ENCODE measurements at regions not wholly inside any gene's neighbourhood (a gene's known extent, or its start where the extent isn't known, plus 50 kb on each side); places are given as distances from the start of the nearest gene placed in this dataset.

DNA sequence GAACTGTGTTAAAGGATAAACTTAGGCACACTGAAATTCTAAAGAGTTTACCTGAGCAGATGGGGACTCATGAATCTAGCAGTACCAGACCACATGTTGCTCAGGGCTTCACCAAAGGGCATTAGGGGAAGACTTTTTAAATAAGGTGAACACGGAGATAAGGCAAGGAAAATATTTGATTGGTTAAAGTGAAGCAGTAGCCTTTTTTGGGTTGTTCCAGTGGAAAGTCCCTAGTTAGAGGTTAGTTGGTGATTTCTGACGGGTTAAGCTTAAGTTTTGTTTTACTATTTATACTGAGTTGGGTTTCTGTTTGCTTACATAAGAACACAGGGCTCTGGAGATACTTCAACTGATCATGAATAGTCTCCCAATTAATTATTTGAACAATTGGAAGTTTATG, 722.5 kb downstream of the SOCS6 start:
- DNase-seq (ENCODE audit: low spot score), result no peak

DNA sequence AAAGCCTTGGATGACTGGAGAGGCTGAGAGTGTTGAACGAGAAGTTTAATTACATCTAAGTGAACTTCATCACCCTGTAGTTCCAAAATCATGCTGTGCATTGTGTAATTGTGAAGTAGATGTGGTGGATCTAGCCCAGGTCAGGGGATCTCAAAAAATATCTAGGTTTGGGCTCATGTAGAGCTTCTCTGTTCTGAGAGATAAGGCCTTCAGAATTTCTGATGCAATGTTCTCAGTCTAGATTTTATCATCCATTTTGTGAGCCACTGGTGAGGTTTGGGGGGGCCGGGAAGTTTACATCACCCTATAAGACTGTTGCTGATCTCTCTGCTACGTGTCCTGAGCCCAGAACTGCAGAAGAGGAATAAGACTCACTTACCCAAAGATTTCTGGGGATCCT, 719.4 kb downstream of the SOCS6 start:
- no peak for DNase-seq (ENCODE audit: low spot score)

DNA sequence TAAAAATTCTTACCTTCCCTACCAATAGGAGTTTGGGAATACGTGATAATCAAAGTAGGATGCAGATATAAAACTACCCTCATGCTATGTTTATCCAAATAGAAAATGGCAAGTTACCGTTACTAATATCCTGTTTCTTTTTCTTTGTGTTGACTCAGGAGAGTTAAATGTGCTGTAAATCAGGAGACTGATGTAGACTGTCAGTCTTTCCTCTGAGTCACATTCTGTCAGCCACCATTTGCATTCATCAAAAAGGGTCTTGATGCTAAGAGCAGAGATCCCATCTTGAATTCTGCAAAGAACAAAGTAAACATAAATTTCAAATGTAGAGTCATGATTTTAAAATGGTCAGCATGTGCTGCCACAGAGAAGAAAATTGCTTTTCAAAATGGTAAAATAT, 712.8 kb downstream of the SOCS6 start:
- no peak for DNase-seq (ENCODE audit: low spot score)

DNA sequence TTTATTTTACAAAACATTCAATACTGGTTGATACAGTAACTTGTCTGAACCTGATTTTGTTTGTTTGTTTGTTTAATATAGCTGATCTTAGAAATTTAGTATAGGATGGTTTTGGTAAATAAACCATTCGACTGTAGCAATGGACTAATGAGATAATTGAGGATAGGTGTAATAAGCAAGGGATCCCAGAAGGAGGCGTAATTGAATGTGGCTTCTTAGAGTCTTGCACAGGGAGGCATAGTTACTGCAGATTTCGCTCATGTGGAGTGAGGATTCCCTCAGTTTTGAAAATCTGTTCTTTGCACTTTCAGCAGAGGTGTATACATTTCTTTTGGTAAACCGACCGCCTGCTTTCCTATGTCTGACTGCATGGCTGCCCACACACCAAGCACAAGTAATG, 709.6 kb downstream of the SOCS6 start:
- no peak for DNase-seq (ENCODE audit: low spot score)

DNA sequence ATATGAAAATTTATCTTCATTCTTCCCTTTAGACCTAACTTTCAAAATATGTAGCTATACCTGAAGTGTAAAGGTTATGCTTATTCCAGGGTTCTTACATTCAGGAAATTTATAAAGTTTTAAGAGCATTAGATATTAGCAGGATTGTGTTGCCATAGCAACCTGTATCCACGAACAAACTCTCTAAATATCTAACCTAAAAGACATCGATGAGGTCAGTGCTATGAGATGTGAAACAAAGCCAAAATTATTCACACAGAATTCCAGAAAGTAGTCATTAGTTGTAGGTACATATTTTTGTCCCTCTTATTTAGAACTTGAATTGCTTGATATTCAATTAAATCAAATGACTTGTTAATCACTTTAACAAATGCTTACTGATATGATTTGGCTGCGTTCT, 705.3 kb downstream of the SOCS6 start:
- no peak for DNase-seq (ENCODE audit: low spot score)

DNA sequence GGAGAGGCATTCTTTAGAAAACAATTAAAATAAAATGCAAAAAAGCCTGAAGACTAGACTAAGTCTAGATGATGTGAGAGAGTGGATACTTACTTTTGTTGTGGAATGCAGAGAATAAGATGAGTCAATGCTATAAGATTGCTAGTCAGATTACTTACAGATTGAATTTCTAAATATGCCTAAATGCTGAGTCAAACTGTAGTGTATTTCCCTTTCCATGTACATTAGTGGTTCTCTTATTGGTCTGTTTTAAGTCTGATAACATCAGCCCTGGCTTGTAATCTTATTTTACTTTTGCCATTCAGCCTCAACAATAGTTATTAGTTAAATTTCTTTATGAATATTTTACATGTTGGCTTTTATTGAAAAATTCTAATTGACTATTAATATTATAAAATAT, 702.7 kb downstream of the SOCS6 start:
- DNase-seq (ENCODE audit: low spot score), result no peak

DNA sequence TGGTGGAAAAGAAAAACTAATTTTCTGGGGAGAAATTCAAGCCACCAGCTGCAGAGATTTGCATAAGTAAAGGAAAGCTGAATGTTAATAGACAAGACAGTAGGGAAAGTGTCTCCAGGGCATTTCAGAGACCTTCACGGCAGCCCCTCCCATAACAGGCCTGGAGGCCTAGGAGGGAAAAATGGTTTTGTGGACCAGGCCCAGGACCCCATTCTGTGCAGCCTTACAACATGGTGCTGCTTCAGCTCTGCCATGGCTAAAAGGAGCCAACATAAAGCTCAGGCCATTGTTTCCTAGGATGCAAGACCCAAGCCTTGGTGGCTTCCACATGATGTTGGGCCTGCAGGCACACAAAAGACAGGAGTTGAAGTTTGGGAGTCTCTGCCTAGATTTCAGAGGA, 697.1 kb downstream of the SOCS6 start:
- DNase-seq (ENCODE audit: low spot score), result no peak

DNA sequence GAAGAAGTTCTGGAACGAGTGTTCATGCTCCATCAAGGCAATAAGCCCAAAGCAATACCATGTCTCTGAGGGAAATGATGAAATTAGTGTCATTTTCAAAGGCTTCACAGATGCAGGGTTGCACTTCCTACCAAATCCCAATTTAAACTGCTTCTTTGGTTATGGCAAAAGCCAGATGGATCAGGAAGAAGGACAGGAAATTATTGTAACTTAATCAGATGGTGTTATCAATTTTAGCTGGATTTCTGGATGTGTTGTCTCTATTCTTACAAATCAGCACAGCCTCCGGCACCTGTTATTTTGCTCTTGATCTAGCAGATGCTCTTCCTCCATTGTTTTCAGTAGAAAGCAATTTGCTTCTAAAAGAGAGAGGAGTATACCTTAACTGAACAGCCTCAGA, 693.4 kb downstream of the SOCS6 start:
- no peak for DNase-seq (ENCODE audit: low spot score)

DNA sequence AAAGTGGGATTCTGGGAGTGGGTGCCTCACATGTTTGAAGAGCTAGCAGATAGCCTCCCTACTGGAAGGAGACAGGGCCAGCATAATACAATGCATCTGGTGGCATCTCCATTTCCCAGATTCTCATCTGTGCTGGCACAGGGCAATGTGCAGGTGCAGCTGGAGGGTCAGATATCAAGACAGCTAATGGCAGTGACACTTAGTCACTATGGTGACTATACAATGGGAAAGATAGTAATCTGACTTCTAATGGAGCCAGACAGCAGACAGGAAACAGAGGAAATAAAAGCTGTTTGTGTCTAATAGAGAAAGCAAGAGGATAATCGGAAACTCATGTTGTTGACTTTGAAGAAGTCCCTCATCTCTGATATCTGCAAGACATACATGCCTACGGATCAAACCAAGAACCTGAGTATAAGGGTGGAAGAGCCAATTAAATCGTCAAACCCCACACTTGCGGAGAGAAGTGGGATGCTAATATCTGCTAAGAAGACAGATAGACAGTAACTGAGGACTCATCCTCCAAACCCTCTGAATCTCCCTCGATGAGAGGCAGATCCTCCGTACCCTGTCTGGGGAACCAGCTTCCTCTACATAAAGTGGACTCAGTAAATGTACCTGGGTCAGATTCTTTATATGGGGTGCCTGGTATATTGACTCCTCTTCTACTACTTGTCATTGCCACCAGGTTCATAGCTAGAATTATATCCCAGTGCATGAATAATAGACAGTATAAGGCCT, 692.7 kb downstream of the SOCS6 start:
- no peak for DNase-seq (ENCODE audit: low spot score)

DNA sequence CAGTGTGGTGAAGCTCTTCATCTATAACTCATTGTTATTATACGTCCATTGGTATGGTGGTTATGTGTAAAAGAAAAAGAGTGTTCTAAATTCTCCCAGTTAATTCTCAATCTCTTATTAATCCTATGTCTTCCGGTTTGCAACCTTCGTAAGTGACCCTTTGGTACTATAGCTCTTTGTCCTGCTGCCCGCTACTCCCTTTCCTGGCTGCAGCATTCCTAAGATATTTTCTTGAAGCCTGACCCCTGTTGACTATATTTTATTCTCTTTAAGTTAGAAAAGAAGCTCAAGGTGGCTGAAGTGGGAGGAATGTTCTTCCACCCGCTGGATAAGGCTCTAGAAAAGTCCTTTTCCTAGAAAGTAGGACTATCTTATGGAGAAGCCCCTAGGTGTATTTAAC, 684.8 kb downstream of the SOCS6 start:
- no peak for DNase-seq (ENCODE audit: low spot score)

DNA sequence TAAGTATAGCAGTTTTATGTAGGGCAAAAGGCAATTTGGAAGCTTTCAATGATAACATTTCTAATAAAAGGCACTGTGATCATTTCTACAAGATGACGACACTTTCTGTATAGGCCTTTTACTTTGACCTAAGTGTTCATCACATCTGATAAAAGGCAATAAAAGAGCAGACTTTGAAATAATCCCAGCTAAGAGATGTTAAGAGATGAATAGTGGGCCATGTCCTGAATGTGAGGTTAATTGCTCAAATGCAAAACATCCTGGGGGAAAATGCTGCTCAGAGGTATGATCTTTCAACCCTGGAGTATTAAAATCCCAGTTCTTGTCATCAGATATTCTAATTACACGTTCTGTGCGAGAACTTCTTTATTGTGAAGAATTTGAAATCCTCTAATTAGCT, 677.6 kb downstream of the SOCS6 start:
- DNase-seq (ENCODE audit: low spot score), result no peak

DNA sequence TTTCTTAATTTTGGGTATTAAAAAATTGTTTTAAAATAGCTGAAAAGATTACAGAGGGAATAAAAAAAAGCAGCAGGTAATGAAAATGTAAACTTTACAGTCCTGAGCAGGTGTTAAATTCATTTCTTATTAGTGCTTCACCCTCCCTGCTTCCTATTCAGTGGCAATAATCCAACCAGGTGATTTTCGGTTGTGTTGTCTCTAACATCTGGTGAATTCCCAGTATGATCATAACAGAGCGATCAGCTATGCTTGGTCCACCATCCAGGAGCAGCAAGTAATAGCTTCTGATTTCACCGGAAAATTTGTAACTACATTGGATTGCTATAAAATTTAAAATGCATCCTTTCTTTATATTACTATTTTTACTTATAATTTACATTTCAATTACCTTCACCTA, 673.1 kb downstream of the SOCS6 start:
- DNase-seq (ENCODE audit: low spot score), result no peak

DNA sequence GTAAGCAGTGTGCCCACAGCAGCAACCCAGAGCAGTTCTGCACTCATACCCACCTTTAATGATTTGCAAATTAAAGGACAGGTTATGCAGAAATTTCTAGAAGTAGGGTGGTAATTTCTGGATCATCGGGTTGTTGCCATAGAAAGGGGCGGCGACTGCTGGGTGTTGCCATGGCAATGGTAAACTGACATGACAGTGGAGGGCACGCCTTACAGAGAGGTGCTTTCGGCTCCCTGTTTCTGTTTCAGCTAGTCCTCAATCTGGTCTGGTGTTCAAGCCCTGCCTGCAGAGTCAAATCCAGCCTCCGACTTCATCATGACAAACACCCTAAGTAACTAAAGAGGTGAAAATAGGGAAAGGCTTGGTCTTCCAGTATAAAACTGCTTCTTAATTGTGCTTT, 667.7 kb downstream of the SOCS6 start:
- DNase-seq (ENCODE audit: low spot score), result no peak

DNA sequence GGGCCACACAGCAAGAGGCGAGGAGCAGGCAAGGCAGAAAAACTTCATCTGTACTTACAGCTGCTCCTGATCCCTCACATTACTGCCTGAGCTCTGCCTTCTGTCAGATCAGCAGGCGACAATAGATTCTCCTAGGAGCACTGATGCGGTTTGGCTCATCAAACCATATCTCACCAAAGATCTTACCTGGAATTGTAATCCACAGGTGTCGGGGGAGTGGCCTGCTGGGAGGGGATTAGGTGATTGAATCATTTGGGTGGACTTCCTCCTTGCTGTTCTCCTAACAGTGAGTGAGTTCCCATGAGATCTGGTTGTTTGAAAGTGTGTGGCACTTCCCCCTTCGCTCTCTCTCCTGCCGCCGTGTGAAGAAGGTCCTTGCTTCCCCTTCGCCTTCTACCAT, 647.3 kb downstream of the SOCS6 start:
- no peak for DNase-seq (ENCODE audit: low spot score)

DNA sequence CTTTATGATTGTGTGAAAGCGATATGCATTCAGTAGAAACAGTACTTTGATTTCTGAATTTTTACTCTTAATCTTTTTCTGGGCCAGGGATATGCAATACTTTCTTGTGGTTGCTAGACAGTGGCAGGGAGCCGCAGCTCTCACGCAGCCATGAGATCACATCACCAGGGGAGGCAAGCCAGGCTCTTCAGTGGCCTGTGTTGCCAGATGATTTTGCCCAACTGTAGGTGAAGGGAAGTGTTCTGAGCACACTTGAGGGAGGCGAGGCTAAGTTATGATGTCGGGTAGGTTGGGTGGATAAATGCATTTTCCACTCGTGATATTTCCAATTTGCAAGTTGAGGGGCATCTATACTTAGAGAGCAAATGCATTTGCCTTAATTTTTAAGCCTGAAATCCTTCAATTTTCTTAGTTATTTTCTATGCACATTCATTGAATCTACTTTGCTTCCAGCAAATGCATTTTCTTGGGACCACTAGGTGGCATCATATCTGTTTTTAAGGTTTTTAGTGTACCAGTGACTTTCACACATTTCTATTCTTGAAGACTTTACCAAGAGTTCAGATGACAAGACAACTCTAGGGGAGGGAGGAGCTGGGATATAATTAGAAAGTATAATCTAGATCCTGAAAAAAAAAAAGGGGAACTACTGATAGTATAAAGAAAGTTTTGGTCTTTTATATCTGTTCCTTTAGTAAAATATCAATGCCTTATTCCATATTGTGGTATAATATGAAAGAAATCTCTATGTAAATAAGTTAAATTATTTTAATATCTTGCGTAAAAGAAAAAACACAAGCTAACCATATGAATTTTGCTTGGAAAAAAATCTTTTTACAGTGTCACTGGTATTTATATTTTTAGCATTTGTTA, 643.3 kb downstream of the SOCS6 start:
- DNase-seq (ENCODE audit: low spot score), result peak; percentile 10

DNA sequence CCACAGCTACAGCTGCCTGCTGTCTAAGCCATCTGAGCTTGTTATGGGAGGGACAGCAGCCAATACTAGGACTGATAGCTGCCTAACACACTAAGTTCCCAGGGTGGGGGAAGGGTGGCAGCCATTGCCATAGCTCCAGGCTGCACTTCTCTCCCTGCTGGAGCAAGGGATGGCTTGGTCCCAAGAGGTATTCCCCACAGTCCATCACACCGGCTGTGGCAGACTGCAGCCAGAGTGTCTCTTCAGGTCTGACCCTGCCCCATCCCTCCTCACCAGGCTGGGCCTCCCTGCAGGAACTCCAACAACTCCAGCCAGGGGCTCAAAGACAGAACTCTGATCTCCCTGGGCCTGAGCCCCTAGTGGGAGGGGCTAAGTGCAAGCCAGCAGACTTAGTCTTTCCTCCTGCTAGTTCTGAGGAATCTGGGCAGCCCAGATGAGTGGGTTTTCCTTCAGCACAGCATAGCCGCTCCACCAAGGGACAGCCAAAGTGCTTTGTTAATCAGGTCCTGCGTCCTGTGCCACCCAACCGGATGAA, 632.1 kb downstream of the SOCS6 start:
- no peak for DNase-seq (ENCODE audit: low spot score)

DNA sequence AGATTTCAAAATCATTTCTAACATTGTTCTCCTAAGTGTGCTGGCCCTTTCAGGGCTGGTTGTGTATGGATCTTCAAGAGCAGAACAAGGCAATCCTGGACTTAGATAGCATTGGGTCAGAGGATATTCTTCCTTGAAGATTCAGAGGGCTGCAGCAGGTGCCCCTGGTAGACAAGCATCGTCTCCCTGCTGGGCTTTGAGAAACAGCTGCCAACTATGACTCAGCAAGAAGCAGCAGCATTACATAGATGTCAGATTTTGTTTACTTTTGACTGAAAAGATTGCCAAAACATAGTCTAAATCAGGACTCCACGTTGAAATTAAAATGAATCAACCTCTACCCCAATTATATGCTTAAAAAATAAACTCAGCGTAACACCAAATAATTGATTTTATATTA, 618.8 kb downstream of the SOCS6 start:
- no peak for DNase-seq (ENCODE audit: low spot score)

DNA sequence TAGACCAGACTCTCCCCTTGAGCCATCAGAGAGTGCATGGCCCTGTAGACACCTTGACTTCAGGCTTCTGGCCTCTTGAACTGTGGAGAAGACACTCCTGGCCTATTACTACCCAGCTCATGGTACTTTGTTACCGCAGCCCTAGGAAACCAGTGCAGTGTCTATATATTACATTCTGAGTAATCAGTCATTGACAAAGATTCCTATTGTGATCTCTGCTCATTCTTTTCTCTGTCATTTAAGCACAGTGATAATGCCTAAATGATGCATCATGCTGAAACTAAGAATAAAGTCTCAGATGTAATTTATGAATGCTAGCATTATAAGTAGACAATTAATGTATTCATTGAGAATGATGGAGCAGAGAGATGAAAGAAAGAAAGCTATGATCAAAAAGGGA, 603.5 kb downstream of the SOCS6 start:
- no peak for DNase-seq (ENCODE audit: low spot score)

DNA sequence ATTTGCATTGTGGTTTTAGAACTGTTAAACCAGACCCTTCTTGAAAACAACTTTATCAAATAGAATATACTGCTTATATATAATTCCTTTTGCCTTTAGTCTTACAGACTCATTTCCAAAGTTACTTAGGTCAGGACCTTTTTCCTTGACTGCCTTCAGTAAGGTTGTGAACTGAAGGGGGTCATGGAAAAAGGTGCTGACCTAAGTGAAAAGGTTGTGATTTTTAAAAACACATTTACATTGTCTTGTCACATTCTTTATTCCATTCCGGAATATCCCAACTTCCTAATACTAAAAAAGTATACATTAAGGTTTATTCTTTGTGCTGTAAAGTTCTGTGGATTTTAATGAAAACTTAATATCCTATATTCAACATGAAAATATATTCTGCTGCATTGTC, 581.4 kb downstream of the SOCS6 start:
- DNase-seq (ENCODE audit: low spot score), result no peak

DNA sequence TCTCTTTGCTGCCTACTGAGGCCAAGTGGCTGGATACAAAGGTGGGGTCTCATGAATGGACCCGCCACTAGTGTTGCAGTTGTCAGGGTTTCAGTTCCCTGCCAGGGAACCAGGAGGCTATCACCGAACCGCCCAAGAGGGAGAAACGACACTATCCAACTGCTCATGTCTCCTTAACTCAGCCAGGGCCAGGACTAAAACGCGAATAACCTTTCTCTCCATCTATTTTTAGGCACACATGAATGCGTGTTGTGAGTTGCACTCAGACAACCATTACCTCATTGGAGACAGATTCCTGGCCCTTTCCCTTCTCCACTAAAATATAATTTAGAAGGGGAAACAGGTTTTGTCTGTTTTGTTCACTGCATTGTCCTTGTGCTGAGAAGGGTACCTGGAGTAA, 559.5 kb downstream of the SOCS6 start:
- DNase-seq (ENCODE audit: low spot score), result no peak

DNA sequence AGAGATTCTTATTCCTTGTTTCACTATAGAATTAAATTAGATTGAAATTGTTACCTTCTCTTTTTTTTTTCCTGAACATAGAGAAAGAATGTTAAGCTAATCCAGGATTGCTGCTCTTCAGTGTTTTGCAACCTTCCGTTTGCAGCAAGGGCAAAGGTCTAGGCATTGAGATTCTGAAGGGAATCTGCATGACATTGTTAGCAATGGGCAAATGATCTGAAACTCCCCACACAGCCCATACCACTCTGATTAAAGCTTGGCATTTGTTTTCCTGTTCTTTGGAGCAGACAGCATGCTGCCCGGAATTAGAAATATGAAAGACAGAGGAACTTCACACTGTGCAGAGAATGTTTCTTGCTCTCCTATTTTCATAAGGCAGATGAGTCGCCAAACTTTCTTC, 551.8 kb downstream of the SOCS6 start:
- no peak for DNase-seq (ENCODE audit: low spot score)

DNA sequence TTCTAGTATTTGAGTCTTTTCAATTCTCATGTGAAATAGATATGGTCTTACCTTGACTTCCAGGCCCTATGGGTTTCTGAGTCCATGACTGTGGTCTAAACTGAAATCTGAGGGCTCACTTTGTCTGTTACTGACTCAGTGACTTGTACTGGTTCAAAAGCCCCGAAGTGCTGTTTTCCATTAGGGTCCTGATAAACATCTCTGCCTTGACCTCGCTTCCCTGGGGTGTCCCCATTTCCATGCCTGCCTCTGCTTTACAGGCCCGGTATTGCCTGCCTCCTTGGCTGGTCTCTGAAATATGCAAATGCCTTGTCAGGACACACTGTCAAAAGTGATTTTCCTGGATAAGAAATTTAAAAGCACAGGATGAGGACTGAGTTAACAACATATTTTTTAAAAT, 538.8 kb downstream of the SOCS6 start:
- no peak for DNase-seq (ENCODE audit: low spot score)

DNA sequence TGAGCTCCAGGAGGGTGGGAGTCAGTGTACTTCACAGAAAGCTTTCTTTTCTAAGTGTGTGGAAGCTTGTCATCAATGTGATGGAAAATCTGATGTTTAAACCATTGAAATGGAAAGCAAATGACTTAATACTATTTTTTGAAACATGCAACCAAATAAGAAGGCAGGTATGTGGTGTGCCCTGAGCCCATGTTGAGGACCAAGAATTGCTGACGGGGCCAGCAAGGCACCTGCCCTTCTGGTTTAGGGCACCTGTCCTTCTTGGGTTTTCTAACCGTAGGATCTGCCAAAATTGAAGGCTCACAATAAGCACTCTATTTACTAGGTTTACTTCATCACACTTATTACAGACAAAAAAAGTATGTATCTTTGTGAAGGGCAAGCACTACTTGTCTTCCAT, 537.7 kb downstream of the SOCS6 start:
- DNase-seq (ENCODE audit: low spot score), result no peak

DNA sequence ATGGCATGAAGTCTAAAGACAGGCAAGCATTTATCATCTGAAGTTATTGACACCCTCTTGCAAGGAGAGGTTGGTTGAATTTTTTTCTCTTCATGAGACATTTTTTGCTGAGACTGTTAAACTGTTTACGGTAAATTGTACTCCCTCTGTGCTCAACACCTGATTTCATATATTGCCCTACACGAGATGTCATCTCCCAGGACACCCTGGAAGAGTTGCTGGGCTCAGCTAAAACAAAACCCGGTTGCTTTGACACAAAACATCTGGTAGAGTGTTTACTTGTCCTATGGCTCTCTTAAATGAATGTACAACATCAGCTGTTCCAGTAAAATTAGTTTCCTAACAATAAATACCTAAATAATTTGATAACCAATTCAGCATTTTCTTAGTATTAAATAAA, 533.8 kb downstream of the SOCS6 start:
- DNase-seq (ENCODE audit: low spot score), result no peak

All from CD4-positive, alpha-beta T cell treated with Interleukin-2 at 100 ng/mL for 4 hours (primary cell).